LNCaP clone FGC (cell line): ENCODE measurements at regions not wholly inside any gene's neighbourhood (a gene's known extent, or its start where the extent isn't known, plus 50 kb on each side); places are given as distances from the start of the nearest gene placed in this dataset.

ENCODE experiments used
- DNase-seq: peaks from one replicate; pipeline ENCODE4 v3.0.0-alpha.2; 2011; ENCODE audit warnings: low read depth
- H3K4me3 ChIP-seq: 2 replicates; pipeline ENCODE4 v1.5.1; 2011; ENCODE audit warnings: mild to moderate bottlenecking, low read depth, low read length, control low read depth
- TF ChIP-seq, protein P1 (sequence below): IDR thresholded peaks from 2 replicates; pipeline ENCODE4 v1.5.1; 2012; ENCODE audit warnings: mild to moderate bottlenecking; ENCODE audit not compliant: control insufficient read depth, insufficient read depth; ENCODE audit errors: extremely low read depth

- TF ChIP-seq, protein P1, sequence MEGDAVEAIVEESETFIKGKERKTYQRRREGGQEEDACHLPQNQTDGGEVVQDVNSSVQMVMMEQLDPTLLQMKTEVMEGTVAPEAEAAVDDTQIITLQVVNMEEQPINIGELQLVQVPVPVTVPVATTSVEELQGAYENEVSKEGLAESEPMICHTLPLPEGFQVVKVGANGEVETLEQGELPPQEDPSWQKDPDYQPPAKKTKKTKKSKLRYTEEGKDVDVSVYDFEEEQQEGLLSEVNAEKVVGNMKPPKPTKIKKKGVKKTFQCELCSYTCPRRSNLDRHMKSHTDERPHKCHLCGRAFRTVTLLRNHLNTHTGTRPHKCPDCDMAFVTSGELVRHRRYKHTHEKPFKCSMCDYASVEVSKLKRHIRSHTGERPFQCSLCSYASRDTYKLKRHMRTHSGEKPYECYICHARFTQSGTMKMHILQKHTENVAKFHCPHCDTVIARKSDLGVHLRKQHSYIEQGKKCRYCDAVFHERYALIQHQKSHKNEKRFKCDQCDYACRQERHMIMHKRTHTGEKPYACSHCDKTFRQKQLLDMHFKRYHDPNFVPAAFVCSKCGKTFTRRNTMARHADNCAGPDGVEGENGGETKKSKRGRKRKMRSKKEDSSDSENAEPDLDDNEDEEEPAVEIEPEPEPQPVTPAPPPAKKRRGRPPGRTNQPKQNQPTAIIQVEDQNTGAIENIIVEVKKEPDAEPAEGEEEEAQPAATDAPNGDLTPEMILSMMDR, result no peak
- no peak for DNase-seq
- H3K4me3 ChIP-seq, result no peak overlapping the region
Measured at GRCh38 chrX:78603908-78604307, 55.2 kb downstream of the RTL3 start.

GRCh38 chrX:78595901-78596502 lies 63.1 kb downstream of the RTL3 start:
- no peak for DNase-seq

DNA sequence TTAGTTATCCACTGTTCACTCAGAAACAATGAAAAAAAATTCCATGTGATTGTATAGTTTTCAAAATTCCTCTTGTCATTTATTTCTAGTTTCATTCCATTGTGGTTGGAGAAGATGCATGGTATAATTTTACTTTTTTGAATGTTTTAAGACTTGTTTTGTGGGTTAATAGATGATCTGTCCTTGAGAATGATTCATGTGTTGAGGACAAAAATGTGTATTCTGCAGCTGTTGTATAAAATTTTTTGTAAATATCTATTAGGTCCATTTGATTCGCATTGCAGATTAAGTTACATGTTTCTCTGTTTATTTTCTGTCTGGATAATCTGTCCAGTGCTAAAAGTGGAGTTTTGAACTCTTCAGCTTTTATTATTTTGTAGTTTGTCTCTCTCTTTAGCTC lies 65.4 kb downstream of the RTL3 start:
- no peak overlapping the region for H3K4me3 ChIP-seq
- TF ChIP-seq, protein P1, result no peak

More at GRCh38 chrX:78595901-78596502, 63.1 kb downstream of the RTL3 start:
- TF ChIP-seq, protein P1, result no peak
- no peak overlapping the region for H3K4me3 ChIP-seq

DNA sequence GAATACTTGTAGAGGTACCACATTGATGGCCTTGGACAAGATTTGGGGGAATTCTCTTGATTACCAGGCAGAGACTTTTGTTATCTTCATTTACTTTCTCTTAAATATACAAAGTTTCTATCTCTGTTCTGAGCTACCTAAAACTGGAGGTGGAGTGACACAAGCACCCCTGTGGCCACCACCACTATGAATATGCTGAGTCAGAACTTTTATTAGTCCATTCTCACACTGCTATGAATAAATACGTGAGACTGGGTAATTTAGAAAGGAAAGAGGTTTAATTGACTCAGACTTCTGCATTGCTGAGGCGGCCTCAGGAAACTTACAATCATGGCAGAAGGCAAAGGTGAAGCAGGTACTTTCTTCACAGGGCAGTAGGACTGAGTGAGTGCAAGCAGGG lies 67.1 kb downstream of the RTL3 start:
- no peak for DNase-seq
- TF ChIP-seq, protein P1, result no peak
- no peak overlapping the region for H3K4me3 ChIP-seq

More for the DNA sequence above, 65.4 kb downstream of the RTL3 start:
- no peak for DNase-seq

DNA sequence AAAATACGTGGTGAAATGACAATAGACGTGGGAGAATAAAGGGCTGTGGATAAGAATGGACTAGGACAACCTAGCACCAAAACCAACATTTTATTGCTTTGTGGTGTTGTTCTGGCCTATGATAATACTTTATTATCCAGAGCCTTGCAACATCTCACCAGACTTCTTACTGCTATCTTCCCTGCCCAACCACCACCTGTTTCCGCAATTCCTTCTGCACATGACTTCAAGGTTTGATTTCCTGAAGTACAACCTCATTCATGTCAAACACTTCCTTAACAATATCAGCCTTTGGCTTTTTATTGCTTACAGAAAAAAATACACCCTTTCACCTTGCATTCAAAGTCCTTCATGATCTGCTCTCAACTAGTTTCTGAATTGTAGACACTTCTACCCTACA lies 84.8 kb downstream of the RTL3 start:
- no peak overlapping the region for H3K4me3 ChIP-seq
- DNase-seq, result no peak
- TF ChIP-seq, protein P1, result no peak

DNA sequence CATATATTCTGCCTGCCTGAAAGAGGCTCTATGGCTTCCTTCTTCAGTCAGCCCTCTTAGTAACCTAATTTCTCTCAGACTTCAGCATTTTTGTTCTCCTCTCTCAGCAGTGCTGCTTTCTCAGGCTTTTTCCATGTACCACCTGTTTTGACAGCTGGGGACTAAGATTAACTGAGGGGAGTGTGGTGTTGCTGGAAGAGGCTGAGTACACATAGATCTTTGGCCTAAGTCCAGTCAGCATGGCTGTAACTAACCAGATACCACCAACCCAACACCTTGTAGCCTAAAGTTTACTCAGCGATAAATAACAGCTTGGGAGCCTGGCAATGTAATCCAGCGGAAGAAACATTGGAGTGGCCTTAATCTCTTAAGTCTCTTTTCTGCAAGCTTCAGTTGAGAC lies 85.5 kb downstream of the RTL3 start:
- H3K4me3 ChIP-seq, result no peak overlapping the region
- no peak for DNase-seq
- TF ChIP-seq, protein P1, result no peak

GRCh38 chrX:78571849-78572248 lies 87.3 kb downstream of the RTL3 start:
- DNase-seq, result no peak
- TF ChIP-seq, protein P1, result no peak
- H3K4me3 ChIP-seq, result no peak overlapping the region
